ENCODE measurements at regions not wholly inside any gene's neighbourhood (a gene's known extent, or its start where the extent isn't known, plus 50 kb on each side); places are given as distances from the start of the nearest gene placed in this dataset.

- Histone ChIP-seq H3K79me2 (ENCODE audit: control insufficient read depth, insufficient read depth, low read length, poor library complexity) (no peaks in the 10 kb centered on the region), H2BK12ac (ENCODE audit: low read length) (no peak overlapping the region), H2AK5ac (ENCODE audit: low read length) (no peak overlapping the region), H3K4ac (ENCODE audit: low read depth, low read length) (no peak overlapping the region), H2AFZ (ENCODE audit: insufficient read depth, low read length, poor library complexity) (no peak overlapping the region), H4K91ac (ENCODE audit: low read depth, low read length) (no peak overlapping the region), H3K4me1 (ENCODE audit: control insufficient read depth in 1 of 2, insufficient read depth in 2 of 2, low read length in 2 of 2) (no peaks in the 10 kb centered on the region), H3K79me1 (ENCODE audit: low read length) (no peaks in the 10 kb centered on the region), H4K8ac (ENCODE audit: low read depth, low read length) (no peak overlapping the region), H3K27me3 (ENCODE audit: insufficient read depth, low read length) (no peaks in the 10 kb centered on the region), H3K9me3 (ENCODE audit: insufficient read depth, low read depth, low read length) (no peaks in the 10 kb centered on the region), H2BK5ac (ENCODE audit: low read depth, low read length, poor library complexity) (no peak overlapping the region), H3K9ac (ENCODE audit: low read length) (no peak overlapping the region), H3K36me3 (ENCODE audit: control insufficient read depth in 1 of 2, insufficient read depth in 2 of 2, low read length in 2 of 2) (no peaks in the 10 kb centered on the region), H4K12ac (ENCODE audit: low read depth, low read length) (no peak overlapping the region), H3K4me2 (ENCODE audit: low read length) (no peak overlapping the region), H3K23ac (ENCODE audit: low read length) (no peak overlapping the region), H3K27ac (ENCODE audit: low read depth, low read length) (no peak overlapping the region), H3K18ac (ENCODE audit: low read length) (no peak overlapping the region), H3K14ac (ENCODE audit: low read length) (no peak overlapping the region), H2BK120ac (ENCODE audit: insufficient read depth, low read length, poor library complexity) (no peak overlapping the region), H3K4me3 (ENCODE audit: low read depth, low read length) (no peak overlapping the region)
- DNase-seq = no peak
These were observed 387.8 kb downstream of the TUSC7 start for GRCh38 chr3:117097351-117097750.

- Histone ChIP-seq H3K27me3 (ENCODE audit: insufficient read depth, low read length) (no peaks in the 10 kb centered on the region), H4K12ac (ENCODE audit: low read depth, low read length) (no peak overlapping the region), H3K23ac (ENCODE audit: low read length) (no peak overlapping the region), H2AK5ac (ENCODE audit: low read length) (no peak overlapping the region), H3K36me3 (ENCODE audit: control insufficient read depth in 1 of 2, insufficient read depth in 2 of 2, low read length in 2 of 2) (no peaks in the 10 kb centered on the region), H2AFZ (ENCODE audit: insufficient read depth, low read length, poor library complexity) (no peak overlapping the region), H3K9me3 (ENCODE audit: insufficient read depth, low read depth, low read length) (peaks cover 2% of the 10 kb centered on the region), H3K18ac (ENCODE audit: low read length) (no peak overlapping the region), H4K8ac (ENCODE audit: low read depth, low read length) (no peak overlapping the region), H3K79me2 (ENCODE audit: control insufficient read depth, insufficient read depth, low read length, poor library complexity) (no peaks in the 10 kb centered on the region), H4K91ac (ENCODE audit: low read depth, low read length) (no peak overlapping the region), H2BK12ac (ENCODE audit: low read length) (no peak overlapping the region), H3K9ac (ENCODE audit: low read length) (no peak overlapping the region), H3K27ac (ENCODE audit: low read depth, low read length) (no peak overlapping the region), H3K4me3 (ENCODE audit: low read depth, low read length) (no peak overlapping the region), H3K14ac (ENCODE audit: low read length) (no peak overlapping the region), H2BK120ac (ENCODE audit: insufficient read depth, low read length, poor library complexity) (no peak overlapping the region), H3K4me1 (ENCODE audit: control insufficient read depth in 1 of 2, insufficient read depth in 2 of 2, low read length in 2 of 2) (no peaks in the 10 kb centered on the region), H2BK5ac (ENCODE audit: low read depth, low read length, poor library complexity) (no peak overlapping the region), H3K4me2 (ENCODE audit: low read length) (no peak overlapping the region), H3K79me1 (ENCODE audit: low read length) (no peaks in the 10 kb centered on the region), H3K4ac (ENCODE audit: low read depth, low read length) (no peak overlapping the region)
- DNase-seq = peak in 1 of 2 donors; percentile 48
- WGBS (ENCODE audit: extremely low coverage, insufficient coverage, insufficient read length) = no CpG with 5 or more reads among the region's 1 CpG
These were observed 392.1 kb downstream of the TUSC7 start for GRCh38 chr3:117101697-117102096.

GRCh38 chr3:117102426-117102825 is 392.8 kb downstream of the TUSC7 start:
- H3K27ac ChIP-seq (ENCODE audit: low read depth, low read length) = no peak overlapping the region
- WGBS (ENCODE audit: extremely low coverage, insufficient coverage, insufficient read length) = no CpG with 5 or more reads among the region's 3 CpGs
- H3K4me1 ChIP-seq (ENCODE audit: control insufficient read depth in 1 of 2, insufficient read depth in 2 of 2, low read length in 2 of 2) = no peaks in the 10 kb centered on the region
- H3K36me3 ChIP-seq (ENCODE audit: control insufficient read depth in 1 of 2, insufficient read depth in 2 of 2, low read length in 2 of 2) = no peaks in the 10 kb centered on the region
- no peak for DNase-seq
- H3K27me3 ChIP-seq (ENCODE audit: insufficient read depth, low read length) = no peaks in the 10 kb centered on the region
- H3K14ac ChIP-seq (ENCODE audit: low read length) = no peak overlapping the region
- no peak overlapping the region for H2BK120ac ChIP-seq (ENCODE audit: insufficient read depth, low read length, poor library complexity)
- H3K4me3 ChIP-seq (ENCODE audit: low read depth, low read length) = no peak overlapping the region
- H3K9me3 ChIP-seq (ENCODE audit: insufficient read depth, low read depth, low read length) = peaks cover 2% of the 10 kb centered on the region
- H3K4me2 ChIP-seq (ENCODE audit: low read length) = no peak overlapping the region
- H2BK12ac ChIP-seq (ENCODE audit: low read length) = no peak overlapping the region
- no peak overlapping the region for H3K18ac ChIP-seq (ENCODE audit: low read length)
- no peak overlapping the region for H3K9ac ChIP-seq (ENCODE audit: low read length)
- no peaks in the 10 kb centered on the region for H3K79me1 ChIP-seq (ENCODE audit: low read length)
- H4K91ac ChIP-seq (ENCODE audit: low read depth, low read length) = no peak overlapping the region
- no peak overlapping the region for H2AK5ac ChIP-seq (ENCODE audit: low read length)
- H2BK5ac ChIP-seq (ENCODE audit: low read depth, low read length, poor library complexity) = no peak overlapping the region
- no peak overlapping the region for H3K23ac ChIP-seq (ENCODE audit: low read length)
- H2AFZ ChIP-seq (ENCODE audit: insufficient read depth, low read length, poor library complexity) = no peak overlapping the region
- no peaks in the 10 kb centered on the region for H3K79me2 ChIP-seq (ENCODE audit: control insufficient read depth, insufficient read depth, low read length, poor library complexity)
- no peak overlapping the region for H4K12ac ChIP-seq (ENCODE audit: low read depth, low read length)
- no peak overlapping the region for H4K8ac ChIP-seq (ENCODE audit: low read depth, low read length)
- no peak overlapping the region for H3K4ac ChIP-seq (ENCODE audit: low read depth, low read length)

GRCh38 chr3:117103675-117104074 is 394.1 kb downstream of the TUSC7 start:
- WGBS (ENCODE audit: extremely low coverage, insufficient coverage, insufficient read length) = no CpG with 5 or more reads among the region's 3 CpGs
- Histone ChIP-seq H4K91ac (ENCODE audit: low read depth, low read length) (no peak overlapping the region), H3K79me2 (ENCODE audit: control insufficient read depth, insufficient read depth, low read length, poor library complexity) (no peaks in the 10 kb centered on the region), H2BK12ac (ENCODE audit: low read length) (no peak overlapping the region), H3K14ac (ENCODE audit: low read length) (no peak overlapping the region), H3K23ac (ENCODE audit: low read length) (no peak overlapping the region), H3K36me3 (ENCODE audit: control insufficient read depth in 1 of 2, insufficient read depth in 2 of 2, low read length in 2 of 2) (no peaks in the 10 kb centered on the region), H2BK5ac (ENCODE audit: low read depth, low read length, poor library complexity) (no peak overlapping the region), H4K8ac (ENCODE audit: low read depth, low read length) (no peak overlapping the region), H3K27ac (ENCODE audit: low read depth, low read length) (no peak overlapping the region), H3K9ac (ENCODE audit: low read length) (no peak overlapping the region), H3K79me1 (ENCODE audit: low read length) (no peaks in the 10 kb centered on the region), H3K9me3 (ENCODE audit: insufficient read depth, low read depth, low read length) (peaks cover 2% of the 10 kb centered on the region), H3K4me2 (ENCODE audit: low read length) (no peak overlapping the region), H2BK120ac (ENCODE audit: insufficient read depth, low read length, poor library complexity) (no peak overlapping the region), H2AK5ac (ENCODE audit: low read length) (no peak overlapping the region), H3K27me3 (ENCODE audit: insufficient read depth, low read length) (no peaks in the 10 kb centered on the region), H3K4me3 (ENCODE audit: low read depth, low read length) (no peak overlapping the region), H4K12ac (ENCODE audit: low read depth, low read length) (no peak overlapping the region), H3K4me1 (ENCODE audit: control insufficient read depth in 1 of 2, insufficient read depth in 2 of 2, low read length in 2 of 2) (no peaks in the 10 kb centered on the region), H3K4ac (ENCODE audit: low read depth, low read length) (no peak overlapping the region), H3K18ac (ENCODE audit: low read length) (no peak overlapping the region), H2AFZ (ENCODE audit: insufficient read depth, low read length, poor library complexity) (no peak overlapping the region)
- peak in 1 of 2 donors; percentile 2 for DNase-seq

All from trophoblast cell (in vitro differentiated cells and primary cell).